NT2/D1 (cell line): ENCODE measurements at regions not wholly inside any gene's neighbourhood (a gene's known extent, or its start where the extent isn't known, plus 50 kb on each side); places are given as distances from the start of the nearest gene placed in this dataset.

Source experiments
- SUZ12 ChIP-seq: IDR thresholded peaks from 2 replicates; pipeline ENCODE4 v1.6.1; 2011; ENCODE audit not compliant: insufficient read length, insufficient read depth; ENCODE audit errors: extremely low read depth
- ZNF274 ChIP-seq: IDR thresholded peaks from 2 replicates; pipeline ENCODE4 v1.6.1; 2011; ENCODE audit warnings: mild to moderate bottlenecking, low read depth, low read length

DNA sequence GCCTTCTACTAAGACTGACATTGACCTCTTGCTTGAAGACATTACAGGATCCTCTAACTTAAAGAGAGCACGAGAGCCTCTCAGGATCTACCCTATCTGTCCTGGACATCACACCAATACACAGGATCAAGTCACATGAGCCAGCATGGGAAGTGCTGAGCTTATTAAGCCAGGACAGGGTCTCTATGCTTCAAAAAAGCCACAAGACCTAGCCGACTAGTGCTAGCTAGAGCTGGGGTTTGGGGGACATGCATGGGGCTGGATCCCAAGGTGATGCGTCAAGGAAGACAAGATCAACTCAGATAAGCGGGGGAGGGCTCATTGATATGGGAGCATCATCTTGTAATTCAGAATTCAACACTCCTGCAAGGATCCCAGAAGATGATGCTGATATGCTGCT, 167.2 kb upstream of the TAB2 start:
- TF ChIP-seq SUZ12 = no peak
- TF ChIP-seq ZNF274 = no peak
